Stimulated activated CD4-positive, alpha-beta T cell treated with anti-CD3 and anti-CD28 coated beads, Interleukin-15, amount 100 ng/mL, for 48 hours (primary cell): ENCODE measurements at regions not wholly inside any gene's neighbourhood (a gene's known extent, or its start where the extent isn't known, plus 50 kb on each side); places are given as distances from the start of the nearest gene placed in this dataset.
"Not testable (repeated sequence)": the region's sequence is repeated elsewhere in the genome, so short reads cannot be mapped to it uniquely, and the experiment has no call there.

Source experiments
- DNase-seq, 2 donors: peaks; one replicate each; pipeline ENCODE4 v3.0.0-alpha.2; 2020; ENCODE audit warnings: low read depth in 2 of 2

DNA sequence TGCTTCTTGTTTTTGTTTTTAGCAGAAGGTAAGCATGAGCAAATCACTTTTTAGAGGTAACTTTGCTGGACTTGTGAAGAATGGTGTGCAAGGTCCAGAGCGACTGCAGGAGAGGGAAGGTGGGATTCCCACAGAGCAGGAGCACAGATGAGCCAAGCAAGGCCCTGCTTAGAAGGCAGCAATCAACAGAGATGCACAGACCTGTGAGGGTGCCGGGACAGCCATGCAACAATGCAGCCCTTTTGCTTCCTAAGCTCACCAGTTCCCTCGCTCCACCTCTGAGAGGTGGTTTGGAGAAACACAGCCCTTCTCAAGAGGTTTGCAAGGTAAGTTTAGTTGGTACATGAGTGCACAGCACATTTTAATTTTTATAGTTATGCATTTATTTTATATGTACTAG is 85.1 kb upstream of the FBXO28 start:
- not testable (repeated sequence) for DNase-seq

DNA sequence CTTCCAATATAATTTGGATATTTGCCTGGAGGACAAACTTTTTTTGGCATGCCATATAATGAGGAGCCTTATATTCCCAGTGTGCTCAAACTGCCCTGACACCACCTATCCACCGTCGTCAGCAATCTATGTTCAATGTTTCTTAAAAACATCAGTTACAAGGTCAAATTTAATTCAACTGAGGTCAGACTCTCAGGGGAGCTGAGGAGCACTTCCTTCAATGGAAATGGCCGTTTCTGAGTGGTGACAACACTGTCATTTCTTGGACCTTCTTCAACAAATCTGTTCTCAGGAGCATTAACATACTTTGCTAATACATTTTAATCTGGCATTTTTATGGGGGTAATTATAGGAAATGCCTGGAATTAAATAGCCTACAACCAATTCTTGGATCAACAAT is 90.8 kb upstream of the FBXO28 start:
- not testable (repeated sequence) for DNase-seq

DNA sequence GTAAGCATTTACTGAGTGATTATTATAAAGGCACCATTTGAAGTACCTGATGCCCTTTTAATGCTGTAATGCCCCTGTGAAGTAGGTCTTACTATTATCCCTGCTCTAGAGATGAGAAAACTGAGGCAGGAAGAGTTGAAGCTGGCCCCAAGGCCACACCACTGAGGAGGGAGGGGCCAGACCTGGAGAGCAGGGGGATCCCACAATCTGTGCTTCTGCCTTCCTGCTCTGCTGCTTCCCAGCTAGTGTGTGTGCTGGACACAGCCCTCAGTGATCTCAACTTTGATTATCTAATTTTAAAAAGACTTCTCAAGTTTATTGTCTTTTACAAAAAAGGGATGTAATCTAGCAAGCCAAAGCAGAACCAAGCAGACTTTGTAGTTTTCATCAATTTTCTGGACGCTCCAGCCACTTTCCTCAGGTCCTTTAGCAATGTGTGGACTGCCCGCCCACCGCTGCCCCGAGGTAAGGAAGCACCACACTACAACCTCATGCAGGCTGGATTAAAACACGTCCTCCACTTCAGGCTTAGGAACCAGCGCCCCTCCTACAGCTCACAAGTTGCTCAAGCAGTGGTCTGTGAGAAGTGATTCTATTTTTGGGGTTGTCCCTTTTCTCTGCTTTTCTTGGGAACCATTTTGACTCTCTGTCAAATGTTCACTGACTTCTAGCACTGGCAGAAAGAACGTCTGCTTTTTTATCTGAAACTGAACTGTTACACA is 91.5 kb upstream of the FBXO28 start:
- DNase-seq, result not testable (repeated sequence)

DNA sequence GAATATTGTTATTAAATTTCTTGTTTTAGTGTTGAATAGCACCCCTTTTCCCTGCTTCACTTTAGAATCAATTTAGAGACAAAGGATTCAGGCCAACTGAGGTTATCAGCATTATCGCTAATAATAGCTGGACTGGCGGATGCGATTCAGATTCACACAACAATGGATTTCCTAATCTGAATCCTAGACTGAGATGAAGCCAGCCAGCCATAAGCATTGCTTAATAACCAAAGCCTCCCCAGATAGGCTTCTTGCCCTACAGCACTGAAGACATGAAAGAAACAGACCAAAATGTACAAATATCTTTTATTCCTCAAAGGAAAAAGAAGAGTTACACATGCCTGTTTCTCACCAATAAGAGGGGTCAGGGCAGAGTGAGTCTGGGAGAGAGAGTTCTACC is 94.0 kb upstream of the FBXO28 start:
- DNase-seq, result not testable (repeated sequence)

DNA sequence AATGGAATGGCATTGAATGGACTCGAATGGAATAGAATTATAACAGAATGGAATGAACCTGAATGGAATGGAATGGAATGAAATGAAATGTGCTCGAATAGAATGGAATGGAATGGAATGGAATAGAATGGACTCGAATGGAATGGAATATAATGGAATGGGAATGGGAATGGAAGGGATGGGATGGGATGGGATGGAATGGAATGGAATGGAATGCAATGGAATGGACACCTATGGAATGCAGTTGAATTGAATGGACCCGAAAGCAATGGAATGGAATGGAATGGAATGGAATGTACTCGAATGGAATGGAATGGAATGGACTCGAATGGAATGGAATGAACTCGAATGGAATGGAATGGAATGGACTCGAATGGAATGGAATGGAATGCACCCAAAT is 98.1 kb upstream of the FBXO28 start:
- not testable (repeated sequence) for DNase-seq

DNA sequence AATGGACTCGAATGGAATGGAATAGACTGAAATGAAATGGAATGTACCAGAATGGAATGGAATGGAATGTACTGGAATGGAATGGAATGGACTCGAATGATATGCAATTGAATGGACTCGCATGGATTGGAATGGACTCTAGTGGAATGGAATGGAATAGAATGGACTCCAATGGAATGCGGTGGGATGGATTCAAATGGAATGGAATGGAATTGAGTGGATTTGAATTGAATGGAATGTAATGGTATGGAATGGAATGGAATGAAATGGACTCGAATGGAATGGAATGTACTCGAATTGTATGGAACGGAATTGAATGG is 99.6 kb upstream of the FBXO28 start:
- no peak for DNase-seq

DNA sequence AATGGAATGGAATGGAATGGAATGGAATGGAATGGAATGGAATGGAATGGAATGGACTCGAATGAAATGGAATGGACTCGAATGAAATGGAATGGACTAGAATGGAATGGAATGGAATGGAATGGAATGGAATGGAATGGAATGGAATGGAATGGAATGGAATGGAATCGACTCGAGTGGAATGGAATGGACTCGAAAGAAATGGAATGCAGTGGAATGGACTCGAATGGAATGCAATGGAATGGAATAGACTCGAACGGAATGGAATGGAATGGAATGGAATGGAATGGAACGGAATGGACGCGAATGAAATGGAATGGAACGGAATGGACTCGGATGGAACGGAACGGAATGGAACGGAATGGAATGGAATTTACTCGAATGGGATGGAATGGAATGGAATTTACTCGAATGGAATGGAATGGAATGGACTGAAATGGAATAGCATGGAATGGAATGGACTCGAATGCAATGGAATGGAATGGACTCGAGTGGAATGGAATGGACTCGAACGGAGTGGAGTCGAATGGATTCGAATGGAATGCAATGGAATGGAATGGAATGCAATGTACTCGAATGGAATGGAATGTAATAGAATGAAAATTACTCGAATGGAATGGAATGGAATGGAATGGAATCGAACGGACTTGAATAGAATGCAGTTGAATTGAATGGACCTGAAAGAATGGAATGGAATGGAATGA is 100.1 kb upstream of the FBXO28 start:
- DNase-seq, result not testable (repeated sequence)

DNA sequence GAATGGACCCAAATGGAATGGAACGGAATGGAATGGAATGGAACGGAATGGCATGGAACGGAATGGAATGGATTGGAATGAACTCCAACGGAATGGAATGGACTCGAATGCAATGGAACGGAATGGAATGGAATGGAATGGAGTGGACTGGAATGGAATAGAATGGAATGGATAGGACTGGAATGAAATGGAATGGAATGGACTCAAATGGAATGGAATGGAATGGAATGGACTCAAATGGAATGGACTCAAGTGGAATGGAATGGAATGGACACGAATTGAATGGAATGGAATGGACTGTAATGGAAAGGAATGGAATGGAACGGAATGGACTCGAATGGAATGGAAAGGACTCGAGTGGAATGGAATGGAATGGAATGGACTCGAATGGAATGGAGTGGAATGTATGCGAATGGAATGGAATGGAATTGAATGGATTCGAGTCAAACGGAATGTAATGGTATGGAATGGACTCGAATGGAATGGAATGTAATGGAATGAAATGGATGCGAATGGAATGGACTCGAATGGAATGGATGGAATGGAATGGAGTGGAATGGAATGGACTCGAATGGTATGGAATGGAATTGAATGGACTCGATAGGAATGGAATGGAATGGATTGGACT is 101.0 kb upstream of the FBXO28 start:
- DNase-seq, result not testable (repeated sequence)

DNA sequence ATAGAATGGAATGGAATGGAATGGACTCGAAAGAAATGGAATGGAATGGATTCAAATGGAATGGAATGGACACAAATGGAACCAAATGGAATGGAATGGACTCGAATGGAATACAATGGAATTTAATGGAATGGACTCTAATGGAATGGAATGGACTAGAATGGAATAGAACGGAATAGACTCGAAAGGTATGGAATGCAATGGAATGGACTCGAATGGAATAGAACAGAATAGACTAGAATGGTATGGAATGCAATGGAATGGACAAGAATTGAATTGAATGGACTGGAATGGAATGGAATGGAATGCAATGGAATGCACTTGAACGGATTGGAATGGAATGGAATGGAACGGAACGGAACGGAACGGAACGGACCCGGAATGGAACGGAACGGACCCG is 101.7 kb upstream of the FBXO28 start:
- not testable (repeated sequence) for DNase-seq

DNA sequence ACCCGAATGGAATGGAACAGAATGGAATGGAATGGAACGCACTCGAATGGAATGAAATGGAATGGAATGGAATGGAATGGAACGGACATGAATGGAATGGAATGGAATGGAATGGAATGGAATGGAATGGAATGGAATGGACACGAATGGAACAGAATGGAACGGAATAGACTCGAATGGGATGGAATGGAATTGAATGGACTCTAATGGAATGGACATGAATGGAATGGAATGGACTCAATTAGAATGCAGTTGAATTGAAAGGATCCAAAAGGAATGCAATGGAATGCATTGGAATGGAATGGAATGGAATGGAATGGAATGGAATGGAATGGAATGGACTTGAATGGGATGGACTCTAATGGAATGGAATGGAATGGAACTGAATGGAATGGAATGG is 102.2 kb upstream of the FBXO28 start:
- DNase-seq, result not testable (repeated sequence)

DNA sequence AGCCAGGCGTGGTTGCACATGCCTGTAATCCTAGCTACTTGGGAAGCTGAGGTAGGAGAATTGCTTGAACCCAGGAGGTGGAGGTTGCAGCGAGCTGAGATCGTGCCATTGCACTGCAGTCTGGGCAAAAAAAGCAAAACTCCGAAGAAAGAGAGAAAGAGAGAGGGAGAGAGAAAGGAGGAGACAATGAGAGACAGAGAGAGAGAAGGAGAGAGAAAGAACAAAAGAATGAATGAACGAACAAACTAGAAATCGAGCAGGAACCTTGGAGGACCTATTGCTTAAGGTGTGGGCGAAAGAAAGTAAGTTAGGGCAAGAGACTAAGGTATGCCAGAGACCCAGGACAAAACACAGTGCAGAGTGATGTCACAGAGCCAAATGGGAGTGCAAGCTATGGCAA is 102.8 kb upstream of the FBXO28 start:
- not testable (repeated sequence) for DNase-seq

DNA sequence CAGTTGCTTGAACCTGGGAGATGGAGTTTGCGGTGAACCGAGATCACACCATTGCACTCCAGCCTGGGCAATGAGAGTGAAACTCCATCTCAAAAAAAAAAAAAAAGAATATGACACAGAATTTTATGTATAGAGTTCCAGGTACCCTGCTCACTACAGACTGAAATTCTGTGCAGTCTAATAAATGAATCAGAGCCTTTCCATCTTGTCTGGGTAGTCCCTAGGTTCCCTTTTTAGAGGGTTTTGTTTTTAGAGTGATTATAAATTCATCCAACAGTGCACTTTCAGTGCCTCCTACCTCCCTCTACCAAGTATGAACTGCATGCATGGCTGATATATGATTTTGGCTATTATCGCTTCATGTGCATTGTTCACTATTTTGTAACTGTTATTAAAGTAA is 107.9 kb upstream of the FBXO28 start:
- not testable (repeated sequence) for DNase-seq

DNA sequence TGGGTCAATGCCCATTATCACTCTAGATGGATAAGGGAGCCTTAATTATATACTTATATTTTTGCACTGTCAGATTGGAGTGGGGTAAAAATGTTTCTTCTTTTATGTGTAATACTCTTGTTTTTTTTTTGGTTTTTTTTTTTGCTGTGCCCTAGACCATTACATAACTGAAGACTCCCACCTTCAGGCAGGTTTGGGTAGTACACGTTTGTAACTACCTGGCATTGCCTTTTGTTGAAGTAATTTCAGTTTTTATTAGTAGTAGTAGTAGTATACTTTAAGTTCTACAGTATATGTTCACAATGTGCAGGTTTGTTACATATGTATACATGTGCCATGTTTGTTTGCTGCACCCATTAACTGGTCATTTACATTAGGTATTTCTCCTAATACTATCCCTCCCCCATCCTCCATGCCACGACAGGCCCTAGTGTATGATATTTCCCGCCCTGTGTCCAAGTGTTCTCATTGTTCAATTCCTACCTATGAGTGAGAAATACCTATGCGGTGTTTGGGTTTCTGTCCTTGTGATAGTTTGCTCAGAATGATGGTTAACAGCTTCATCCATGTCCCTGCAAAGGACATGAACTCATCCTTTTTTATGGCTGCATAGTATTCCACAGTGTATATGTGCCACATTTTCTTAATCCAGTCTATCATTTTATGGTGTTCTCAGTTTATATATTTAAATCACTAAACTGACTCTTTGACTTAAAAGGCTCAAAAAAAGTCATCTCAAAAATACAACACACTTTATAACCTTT is 109.2 kb upstream of the FBXO28 start:
- DNase-seq, result peak in 1 of 2 donors; percentile 14

DNA sequence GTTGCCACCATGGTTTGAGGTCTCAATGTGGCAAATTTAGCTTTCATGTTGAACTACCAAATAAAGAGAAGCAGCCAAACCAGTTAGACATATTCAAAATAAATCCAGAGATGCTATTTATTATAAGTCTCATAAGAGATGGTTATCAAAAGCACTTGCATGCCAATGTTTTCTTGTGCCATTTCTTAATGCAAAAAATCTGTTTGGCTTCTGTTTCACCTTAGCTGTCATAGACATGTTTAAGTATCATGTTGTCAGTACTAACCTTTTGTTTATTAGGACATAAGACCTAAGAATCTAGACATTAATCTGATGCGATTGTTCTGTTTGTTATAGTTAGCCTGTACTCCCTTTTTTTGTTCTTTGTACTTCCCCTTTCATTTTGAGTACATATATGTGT is 110.0 kb upstream of the FBXO28 start:
- DNase-seq, result not testable (repeated sequence)

DNA sequence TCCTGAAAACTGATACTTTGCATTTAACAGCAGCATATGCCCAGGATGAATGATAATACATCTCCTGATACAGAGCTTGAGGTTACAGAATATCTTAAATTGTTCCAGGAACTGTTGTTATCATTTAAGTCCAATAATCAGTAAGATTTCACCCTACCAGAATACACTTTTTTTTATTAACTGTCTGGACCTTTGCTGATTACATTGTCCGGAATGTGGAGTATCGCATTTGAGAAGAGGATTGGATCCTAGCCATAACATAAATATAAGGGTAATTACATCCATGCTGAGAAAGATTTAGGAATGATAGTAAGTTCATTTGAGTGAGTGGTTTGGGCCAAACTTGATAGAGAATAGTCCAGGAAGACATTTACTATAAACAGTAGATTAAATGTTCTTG is 112.2 kb upstream of the FBXO28 start:
- DNase-seq, result not testable (repeated sequence)

DNA sequence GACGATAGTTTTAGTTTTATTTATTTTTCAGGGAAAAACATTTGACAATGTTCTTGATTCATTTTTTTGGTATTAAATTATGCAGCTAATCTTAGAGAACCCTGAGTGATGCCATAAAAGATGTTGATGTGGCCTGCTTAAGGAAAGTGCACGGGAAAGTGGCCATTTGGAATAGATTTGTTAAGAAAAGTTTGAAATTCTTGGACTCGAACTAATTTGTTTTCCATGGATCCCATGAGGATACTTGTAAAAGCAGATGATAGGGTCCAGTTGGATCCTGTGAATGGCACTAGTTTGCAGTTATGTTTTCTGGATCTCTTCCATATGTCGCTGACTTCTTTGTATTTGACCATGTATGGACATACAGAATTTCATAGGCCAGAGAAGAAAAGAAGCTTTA is 114.2 kb upstream of the FBXO28 start:
- not testable (repeated sequence) for DNase-seq

DNA sequence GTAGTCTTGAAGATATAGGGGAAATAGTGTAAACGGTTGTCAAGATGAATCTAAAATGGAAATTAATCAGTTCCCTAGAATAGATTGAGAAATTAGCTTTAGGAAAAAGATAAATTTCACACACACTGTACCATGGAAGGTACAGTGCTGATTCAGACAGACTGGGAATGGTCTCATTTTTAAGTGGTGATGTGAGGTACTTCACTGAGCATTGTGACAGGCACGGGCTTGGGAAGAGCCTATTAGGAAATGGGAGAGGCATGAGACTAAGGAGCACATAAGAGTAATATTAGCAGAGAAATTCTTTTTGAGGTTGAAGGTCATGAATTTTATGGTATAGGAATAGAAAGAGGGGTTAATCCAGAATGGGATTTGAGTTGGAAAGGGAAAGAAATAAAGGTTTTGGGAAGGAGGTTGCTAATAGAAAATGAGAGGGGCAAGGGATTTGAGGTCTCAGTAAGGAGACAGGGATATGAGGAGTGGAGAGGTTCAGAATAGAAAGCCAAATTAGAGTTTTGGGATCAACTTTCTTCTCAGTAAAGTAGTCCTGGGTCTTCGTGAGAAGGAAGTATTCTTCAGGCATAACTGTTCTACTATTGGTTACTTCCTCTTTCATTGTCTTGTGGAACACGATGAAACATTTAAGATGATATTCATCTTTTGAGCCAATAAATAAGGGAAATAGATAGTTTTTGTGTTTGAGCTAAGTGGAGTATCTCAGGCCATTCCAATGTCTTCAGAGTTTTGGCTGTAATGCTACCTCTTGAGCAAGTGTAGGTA is 115.0 kb upstream of the FBXO28 start:
- DNase-seq, result not testable (repeated sequence)

DNA sequence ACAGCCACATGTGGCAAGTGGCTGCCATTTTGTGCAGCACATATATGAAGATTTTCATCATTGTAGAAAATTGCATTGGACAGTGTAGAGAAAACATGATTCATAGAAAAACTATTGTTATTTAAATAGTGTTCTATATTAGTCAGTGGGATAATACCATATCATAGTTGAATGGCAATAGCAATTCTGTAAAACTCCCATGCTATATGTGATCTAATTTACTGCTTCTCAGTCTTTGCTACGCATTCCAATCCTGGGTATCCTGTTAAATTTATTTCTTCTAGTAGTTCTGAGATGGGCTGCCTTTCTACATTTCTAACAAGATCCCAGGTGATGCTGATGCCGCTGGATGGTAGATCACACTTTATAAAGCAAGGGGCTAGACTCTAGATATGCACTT is 117.5 kb upstream of the FBXO28 start:
- not testable (repeated sequence) for DNase-seq

DNA sequence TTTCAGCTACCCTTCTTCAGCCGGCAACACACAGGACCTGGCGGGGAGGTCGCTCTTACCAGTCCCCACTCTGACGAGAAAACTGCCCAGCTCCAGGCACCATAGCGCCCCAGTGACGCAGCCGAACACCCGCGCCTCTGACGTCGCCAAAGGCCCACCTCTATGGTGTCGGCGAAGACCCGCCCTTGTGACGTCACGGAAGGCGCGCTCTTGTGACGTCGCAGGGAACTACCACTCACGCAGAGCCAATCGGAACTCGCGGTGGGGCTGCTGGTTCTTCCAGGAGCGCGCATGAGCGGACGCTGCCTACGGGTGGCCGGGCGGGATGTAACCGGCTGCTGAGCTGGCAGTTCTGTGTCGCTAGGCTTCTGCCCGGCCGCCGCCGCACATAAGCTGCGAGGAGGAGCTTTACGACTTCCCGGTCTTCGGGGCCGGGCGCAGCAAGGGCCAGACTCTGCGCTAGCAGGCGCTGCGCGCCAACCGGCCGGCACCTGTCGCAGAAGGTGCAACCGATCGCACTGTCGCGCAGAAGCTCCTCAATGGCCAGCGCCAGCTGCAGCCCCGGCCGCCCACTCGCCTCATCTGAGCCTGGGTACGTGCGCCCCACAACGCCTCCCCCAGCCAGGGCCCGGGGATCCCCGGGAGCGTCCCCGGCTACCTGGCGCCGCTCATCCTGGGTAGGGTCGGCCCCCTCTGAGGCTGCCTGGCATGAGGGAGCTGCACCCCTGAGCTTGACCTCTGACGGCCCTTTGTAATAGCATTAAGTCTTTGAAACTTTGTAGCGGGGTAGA is 121.3 kb upstream of the FBXO28 start:
- DNase-seq, result peak; percentile 100

DNA sequence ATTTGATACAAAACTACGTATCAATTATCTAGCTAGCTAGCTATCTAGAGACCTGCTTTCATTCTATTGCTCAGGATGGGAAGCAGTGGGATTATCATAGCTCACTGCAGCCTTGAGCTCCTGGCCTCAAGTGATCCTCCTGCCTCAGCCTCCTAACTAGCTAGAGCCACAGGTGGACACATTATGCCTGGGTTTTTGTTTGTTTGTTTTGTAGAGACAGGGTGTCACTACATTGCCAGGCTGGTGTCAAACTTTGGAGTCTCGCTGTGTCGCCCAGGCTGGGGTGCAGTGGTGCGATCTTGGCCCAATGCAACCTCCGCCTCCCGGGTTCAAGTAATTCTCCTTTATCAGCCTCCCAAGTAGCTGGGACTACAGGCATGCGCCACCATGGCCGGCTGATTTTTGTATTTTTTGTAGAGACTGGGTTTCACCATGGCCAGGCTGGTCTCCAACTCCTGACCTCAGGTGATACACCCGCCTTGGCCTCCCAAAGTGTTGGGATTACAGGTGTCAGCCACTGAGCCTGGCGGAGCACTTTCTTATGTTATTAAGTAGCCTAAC is 122.5 kb upstream of the FBXO28 start:
- not testable (repeated sequence) for DNase-seq
